NOMO-1 (cell line): ENCODE measurements at regions not wholly inside any gene's neighbourhood (a gene's known extent, or its start where the extent isn't known, plus 50 kb on each side); places are given as distances from the start of the nearest gene placed in this dataset.

Source experiments
- DNase-seq, 2 experiments: peaks; one replicate each; lab custom pipeline; 2025; ENCODE audit not compliant: unreplicated experiment in 2 of 2; lab: John Stamatoyannopoulos, UW

GRCh38 chr13:29713839-29714238 lies 118.4 kb upstream of the SLC7A1 start:
- DNase-seq = no peak

- DNase-seq = no peak
Observed at GRCh38 chr13:29711776-29712175, 116.3 kb upstream of the SLC7A1 start.

GRCh38 chr13:29710511-29710910 lies 115.0 kb upstream of the SLC7A1 start:
- no peak for DNase-seq

- no peak for DNase-seq
Observed at GRCh38 chr13:29709407-29710069, 114.0 kb upstream of the SLC7A1 start.

- DNase-seq = peak; percentile 19 to 43
Observed at GRCh38 chr13:29707876-29708543, 112.5 kb upstream of the SLC7A1 start.

GRCh38 chr13:29706923-29707322 lies 111.4 kb upstream of the SLC7A1 start:
- no peak for DNase-seq

GRCh38 chr13:29704648-29705047 lies 109.2 kb upstream of the SLC7A1 start:
- no peak for DNase-seq

GRCh38 chr13:29703421-29703820 lies 107.9 kb upstream of the SLC7A1 start:
- no peak for DNase-seq

- no peak for DNase-seq
Observed at GRCh38 chr13:29702912-29703351, 107.4 kb upstream of the SLC7A1 start.

- DNase-seq = no peak
Observed at GRCh38 chr13:29698106-29698505, 102.6 kb upstream of the SLC7A1 start.

- DNase-seq = no peak
Observed at GRCh38 chr13:29696606-29697005, 101.1 kb upstream of the SLC7A1 start.

GRCh38 chr13:29693275-29693945 lies 97.9 kb upstream of the SLC7A1 start:
- DNase-seq = no peak

GRCh38 chr13:29689548-29689947 lies 94.1 kb upstream of the SLC7A1 start:
- DNase-seq = peak; percentile 22 to 78

GRCh38 chr13:29688193-29688592 lies 92.7 kb upstream of the SLC7A1 start:
- no peak for DNase-seq

GRCh38 chr13:29684441-29684840 lies 89.0 kb upstream of the SLC7A1 start:
- DNase-seq = no peak

GRCh38 chr13:29683041-29683440 lies 87.6 kb upstream of the SLC7A1 start:
- no peak for DNase-seq

GRCh38 chr13:29681864-29682263 lies 86.4 kb upstream of the SLC7A1 start:
- no peak for DNase-seq

- no peak for DNase-seq
Observed at GRCh38 chr13:29679396-29680053, 84.0 kb upstream of the SLC7A1 start.

- no peak for DNase-seq
Observed at GRCh38 chr13:29677627-29678026, 82.1 kb upstream of the SLC7A1 start.

- no peak for DNase-seq
Observed at GRCh38 chr13:29676941-29677452, 81.5 kb upstream of the SLC7A1 start.

- no peak for DNase-seq
Observed at GRCh38 chr13:29676535-29676934, 81.0 kb upstream of the SLC7A1 start.
